B cell (primary cell): ENCODE measurements at regions not wholly inside any gene's neighbourhood (a gene's known extent, or its start where the extent isn't known, plus 50 kb on each side); places are given as distances from the start of the nearest gene placed in this dataset.

Source experiments
- ATAC-seq: fragments of 200-7000 bp; cut with Tn5 transposase; one replicate; pipeline ENCODE4 v1.10.0; 2021; ENCODE audit warnings: low read depth, mild to moderate bottlenecking, moderate number of reproducible peaks, moderate library complexity
- CTCF ChIA-PET: fragments of 350-600 bp; sonication (Branson Sonifier 250); formaldehyde crosslinking; loops from one replicate; lab custom pipeline; 2021; ENCODE audit warnings: antibody characterized with exemption, inconsistent platforms; lab: Charles Lee
- POLR2A ChIA-PET: fragments of 350-600 bp; sonication (Branson Sonifier 250); formaldehyde crosslinking; loops from one replicate; lab custom pipeline; 2021; ENCODE audit warnings: antibody characterized with exemption; lab: Charles Lee
- DNase-seq: peaks from one replicate; pipeline ENCODE4 v3.0.0; 2013
- H2AFZ ChIP-seq: 2 replicates; pipeline ENCODE4 v1.6.1; 2012; ENCODE audit warnings: mild to moderate bottlenecking, low read depth, low read length; ENCODE audit not compliant: insufficient read depth, poor library complexity, severe bottlenecking
- H3K27ac ChIP-seq, 2 donors: 1 replicate in 1 of 2; 2 replicates in 1 of 2; pipeline ENCODE4 v1.5.1; 2012 to 2013; ENCODE audit warnings: low read length in 2 of 2, mild to moderate bottlenecking in 2 of 2, moderate library complexity in 1 of 2
- H3K27me3 ChIP-seq, 4 experiments: fragments of 200-600 bp in 1 of 4; sonication (generic) in 1 of 4; replicated peaks in 1 of 4; 1 replicate in 2 of 4; 2 replicates in 2 of 4; pipeline versions ENCODE4 v1.6.1 to v1.7.0; 2013 to 2016; ENCODE audit warnings: low read length in 3 of 4, mild to moderate bottlenecking in 2 of 4, mixed read lengths in 1 of 4, moderate library complexity in 1 of 4; ENCODE audit not compliant: insufficient read depth in 4 of 4, control insufficient read depth in 3 of 4; ENCODE audit errors: control extremely low read depth in 1 of 4
- H3K36me3 ChIP-seq, 2 experiments: replicated peaks in 1 of 2; 1 replicate in 1 of 2; 2 replicates in 1 of 2; pipeline versions ENCODE4 v1.6.1 to v1.7.1; 2013; ENCODE audit warnings: low read length in 1 of 2; ENCODE audit not compliant: insufficient read depth in 2 of 2, control insufficient read depth in 1 of 2; ENCODE audit errors: control extremely low read depth in 1 of 2, extremely low read depth in 1 of 2
- H3K4me1 ChIP-seq, 2 donors: fragments of 200-600 bp in 1 of 2; sonication (generic) in 1 of 2; 1 replicate in 1 of 2; 2 replicates in 1 of 2; pipeline versions ENCODE4 v1.5.1 to v1.6.1; 2013 to 2017; ENCODE audit warnings: low read length in 2 of 2; ENCODE audit not compliant: control insufficient read depth in 2 of 2, insufficient read depth in 2 of 2
- H3K4me2 ChIP-seq: replicated peaks from 2 replicates; pipeline ENCODE3; 2012; ENCODE audit warnings: mild to moderate bottlenecking, low read depth, low read length; ENCODE audit not compliant: poor library complexity, severe bottlenecking
- H3K4me3 ChIP-seq, 5 experiments: fragments of 200-600 bp in 1 of 5; sonication (generic) in 1 of 5; 1 replicate in 3 of 5; 2 replicates in 2 of 5; pipeline versions ENCODE4 v1.5.1 to v1.7.0; 2011 to 2016; ENCODE audit warnings: low read length in 4 of 5, mild to moderate bottlenecking in 4 of 5, low read depth in 2 of 5, control low read depth in 1 of 5, moderate library complexity in 1 of 5; ENCODE audit not compliant: insufficient read depth in 1 of 5; ENCODE audit errors: control extremely low read depth in 1 of 5, extremely low read depth in 1 of 5
- H3K79me2 ChIP-seq: fragments of 200-600 bp; sonication (generic); one replicate; pipeline ENCODE4 v1.6.0; 2016; ENCODE audit warnings: low read length; ENCODE audit not compliant: control insufficient read depth, insufficient read depth
- H3K9ac ChIP-seq: fragments of 200-600 bp; sonication (generic); 2 replicates; pipeline ENCODE4 v1.6.1; 2017; ENCODE audit warnings: mild to moderate bottlenecking, low read length, moderate library complexity
- H3K9me3 ChIP-seq, 3 donors: one replicate each; pipeline versions ENCODE4 v1.6.1 to v1.7.1; 2013; ENCODE audit warnings: low read length in 2 of 3; ENCODE audit not compliant: control insufficient read depth in 2 of 3, insufficient read depth in 1 of 3; ENCODE audit errors: control extremely low read depth in 1 of 3
- H4K20me1 ChIP-seq: 2 replicates; pipeline ENCODE4 v1.6.0; 2012; ENCODE audit warnings: mild to moderate bottlenecking, low read length; ENCODE audit not compliant: insufficient read depth, control insufficient read depth, poor library complexity, severe bottlenecking
- H3K27ac Mint-ChIP-seq: one replicate; pipeline ENCODE4 v1.8.0; 2021; ENCODE audit warnings: mixed read lengths
- H3K27me3 Mint-ChIP-seq: one replicate; pipeline ENCODE4 v1.8.0; 2021; ENCODE audit warnings: mixed read lengths
- H3K4me1 Mint-ChIP-seq: one replicate; pipeline ENCODE4 v1.8.0; 2021; ENCODE audit warnings: mixed read lengths
- H3K4me3 Mint-ChIP-seq: one replicate; pipeline ENCODE4 v1.8.0; 2021; ENCODE audit warnings: mixed read lengths
- H3K9me3 Mint-ChIP-seq: one replicate; pipeline ENCODE4 v1.8.0; 2022; ENCODE audit warnings: mixed read lengths; ENCODE audit not compliant: insufficient read depth
- CTCF ChIP-seq: fragments of 200-600 bp; IDR thresholded peaks from one replicate; pipeline ENCODE4 v1.8.0; 2022; ENCODE audit warnings: antibody characterized with exemption, mild to moderate bottlenecking
- EZH2 ChIP-seq: IDR thresholded peaks from 2 replicates; pipeline ENCODE4 v1.6.1; 2012; ENCODE audit warnings: borderline replicate concordance, low read depth, mild to moderate bottlenecking, moderate library complexity, low read length; ENCODE audit not compliant: insufficient read depth, poor library complexity, severe bottlenecking
- WGBS: methylation state at CpG from one replicate; pipeline ENCODE4 v1.1.5; 2013; ENCODE audit warnings: missing lambda C conversion rate; ENCODE audit not compliant: insufficient coverage; 5-methylcytosine and 5-hydroxymethylcytosine counted together
- intact Hi-C: fragments of 100-400 bp; cut with micrococcal nuclease; formaldehyde crosslinking; loops from one replicate; pipeline ENCODE4 v1.10.0; 2022

GRCh38 chr5:31049461-31049860, 144.0 kb upstream of the CDH6 start:
- no peak for DNase-seq

More at GRCh38 chr5:31049461-31049860, 144.0 kb upstream of the CDH6 start:
- Histone ChIP-seq H3K4me3 (no peak overlapping the region), H3K9me3 (no peaks in the 10 kb centered on the region), H3K9ac (no peak overlapping the region), H3K4me2 (no peak overlapping the region), H3K27me3 (no peaks in the 10 kb centered on the region), H3K79me2 (no peaks in the 10 kb centered on the region), H3K27ac (no peak overlapping the region), H4K20me1 (no peaks in the 10 kb centered on the region), H2AFZ (no peak overlapping the region), H3K4me1 (no peaks in the 10 kb centered on the region), H3K36me3 (no peaks in the 10 kb centered on the region)
- no peak for ATAC-seq
- H3K9me3 Mint-ChIP-seq: peaks cover 5% of the 10 kb centered on the region
- CTCF ChIA-PET: no interaction called here
- 94% methylated on average over 1 of the region's 3 CpGs for WGBS
- intact Hi-C loops: no loop called here
- no peaks in the 10 kb centered on the region for H3K4me1 Mint-ChIP-seq
- H3K4me3 Mint-ChIP-seq: no peak overlapping the region
- no peak overlapping the region for H3K27ac Mint-ChIP-seq
- POLR2A ChIA-PET: no interaction called here
- no peak for TF ChIP-seq CTCF
- TF ChIP-seq EZH2: no peak
- H3K27me3 Mint-ChIP-seq: no peaks in the 10 kb centered on the region
